Activated CD8-positive, alpha-beta memory T cell treated with anti-CD3 and anti-CD28 coated beads for 1 hour (primary cell): ENCODE measurements at regions not wholly inside any gene's neighbourhood (a gene's known extent, or its start where the extent isn't known, plus 50 kb on each side); places are given as distances from the start of the nearest gene placed in this dataset.
"Not testable (repeated sequence)": the region's sequence is repeated elsewhere in the genome, so short reads cannot be mapped to it uniquely, and the experiment has no call there.

ENCODE experiments used
- DNase-seq, 2 donors: peaks; one replicate each; pipeline ENCODE4 v3.0.0-alpha.2; 2020; ENCODE audit warnings: low read depth in 1 of 2; ENCODE audit errors: extremely low read depth in 1 of 2

- DNase-seq, result no peak
These were observed 223.9 kb downstream of the C7orf25 start for GRCh38 chr7:42688056-42688371.

DNA sequence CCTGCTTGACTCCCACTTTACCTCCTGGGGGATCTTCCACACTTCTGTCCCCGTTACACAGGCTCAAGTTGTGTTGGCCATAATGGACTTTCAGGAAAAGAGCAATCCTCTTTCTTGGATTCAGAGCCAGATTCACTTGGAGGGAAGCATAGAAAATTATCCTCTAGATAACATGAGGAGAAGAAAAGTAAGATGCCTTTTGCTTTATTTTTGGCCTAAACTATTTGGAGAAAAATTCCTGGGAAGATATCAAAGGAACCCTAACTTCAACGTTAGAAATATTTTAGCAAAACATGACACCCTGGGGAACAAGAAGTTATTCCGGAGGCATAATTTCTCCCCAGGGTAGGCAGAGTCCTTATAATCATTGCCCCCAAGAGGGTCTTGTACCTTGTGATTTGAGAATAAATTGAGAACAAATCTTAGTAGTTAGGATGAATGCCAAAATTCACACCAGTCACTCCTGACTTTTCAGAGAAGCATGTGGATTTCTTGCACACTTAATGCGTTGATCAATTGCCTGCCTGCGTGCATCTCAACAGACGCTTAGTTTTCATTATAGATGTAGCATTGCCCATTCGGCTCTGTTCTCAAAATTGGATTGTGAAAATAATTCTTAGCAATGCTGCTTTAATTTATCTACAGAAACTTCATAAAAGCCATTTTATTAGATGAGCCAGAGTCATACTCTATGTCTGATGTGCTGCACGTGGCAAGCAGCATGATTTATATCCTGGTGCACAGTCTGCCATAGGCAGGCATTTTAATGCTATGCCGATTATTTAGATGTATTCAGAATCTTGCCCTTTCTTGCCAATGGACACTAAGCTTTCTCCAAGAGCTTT lies 224.4 kb downstream of the C7orf25 start:
- DNase-seq, result no peak

DNA sequence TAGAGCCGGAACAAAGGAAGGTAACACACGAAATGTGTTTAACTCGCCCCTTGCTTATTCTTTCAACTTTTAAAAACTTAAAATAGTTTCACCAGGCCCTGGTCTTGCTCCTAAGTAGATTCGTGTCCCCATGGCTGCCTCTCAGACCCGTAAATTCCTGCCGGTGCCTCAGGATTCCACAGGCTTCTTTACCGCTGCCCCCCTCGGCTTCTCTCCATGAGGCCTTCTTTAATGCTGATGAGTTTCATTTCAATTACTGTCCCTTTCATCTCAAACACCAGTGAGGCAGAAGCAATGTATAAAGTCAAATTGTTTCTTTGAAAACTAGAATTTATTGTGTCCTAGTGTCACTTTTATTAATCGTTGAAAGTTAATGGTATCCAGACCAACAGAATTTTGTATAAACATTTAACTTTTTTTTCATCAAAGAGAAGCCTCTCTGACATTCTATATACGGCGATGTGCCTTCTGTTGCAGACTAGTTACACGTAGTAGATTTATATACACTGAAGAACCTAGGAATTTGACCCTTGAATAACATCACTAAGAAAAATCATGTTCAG lies 225.2 kb downstream of the C7orf25 start:
- no peak for DNase-seq

DNA sequence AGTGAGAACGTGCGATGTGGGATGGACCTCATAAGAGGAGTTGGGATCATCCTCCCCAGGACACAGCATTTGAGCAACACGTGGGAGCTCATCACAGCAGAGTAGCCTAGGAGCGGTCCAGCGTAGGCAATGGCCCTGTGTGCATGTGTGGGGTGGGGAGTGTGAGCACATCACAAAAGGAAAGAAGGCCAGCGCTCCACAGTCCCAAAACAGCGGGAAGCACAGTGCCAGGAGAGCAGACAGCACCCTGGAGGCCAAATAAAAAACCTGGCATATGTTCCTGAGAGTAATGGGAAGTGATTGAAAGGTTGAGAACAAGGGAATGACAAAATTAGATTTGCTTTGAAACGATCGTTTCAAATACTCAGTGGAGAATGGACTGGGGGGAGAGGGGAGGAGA lies 226.0 kb downstream of the C7orf25 start:
- no peak for DNase-seq

DNA sequence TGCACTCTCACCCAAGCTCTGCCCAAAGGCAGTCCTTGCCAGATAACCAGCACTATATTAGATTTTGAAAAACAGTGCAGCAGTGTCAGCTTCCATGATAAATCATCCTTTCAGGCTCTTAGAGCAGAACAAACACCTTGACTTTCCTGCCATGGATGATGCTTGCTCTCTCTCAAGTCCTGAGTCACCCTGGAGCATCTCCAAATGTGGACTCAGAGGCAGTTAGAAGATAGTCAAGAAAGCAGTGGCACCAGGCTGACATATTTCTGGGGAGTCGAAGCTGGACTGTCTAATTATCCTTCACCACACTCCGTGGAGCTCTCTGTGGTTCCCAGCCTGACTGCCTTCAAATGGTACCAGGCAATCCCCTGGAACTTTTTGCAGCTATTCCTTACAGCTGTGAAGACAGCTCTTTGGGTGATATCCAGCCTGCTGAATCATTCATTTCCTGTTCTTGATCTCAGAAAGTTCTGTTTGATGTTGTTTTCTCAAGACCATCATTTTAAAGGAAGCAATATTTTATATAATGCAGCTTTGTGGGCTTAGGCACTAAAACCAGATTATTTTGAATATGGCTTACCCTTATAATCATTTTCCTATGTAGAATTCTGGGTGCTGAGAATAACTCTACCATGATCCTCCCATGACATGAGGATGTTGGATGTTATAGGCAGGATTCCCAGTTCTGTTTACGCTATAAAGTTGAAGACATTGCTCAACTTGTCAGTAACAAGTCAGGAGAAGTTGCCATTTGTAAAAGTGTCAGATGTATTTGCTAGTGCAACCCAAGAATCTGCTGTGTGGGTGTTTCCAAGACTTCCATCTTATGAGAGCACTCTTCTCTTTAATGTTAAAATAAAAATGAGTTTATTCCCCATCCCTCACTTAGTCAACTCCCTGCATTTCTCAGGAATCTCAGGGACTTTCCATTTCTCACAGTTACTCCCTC lies 233.8 kb downstream of the C7orf25 start:
- DNase-seq, result no peak

- no peak for DNase-seq
These were observed 237.3 kb downstream of the C7orf25 start for GRCh38 chr7:42674541-42674940.

- DNase-seq, result no peak
These were observed 237.9 kb downstream of the C7orf25 start for GRCh38 chr7:42673951-42674350.

DNA sequence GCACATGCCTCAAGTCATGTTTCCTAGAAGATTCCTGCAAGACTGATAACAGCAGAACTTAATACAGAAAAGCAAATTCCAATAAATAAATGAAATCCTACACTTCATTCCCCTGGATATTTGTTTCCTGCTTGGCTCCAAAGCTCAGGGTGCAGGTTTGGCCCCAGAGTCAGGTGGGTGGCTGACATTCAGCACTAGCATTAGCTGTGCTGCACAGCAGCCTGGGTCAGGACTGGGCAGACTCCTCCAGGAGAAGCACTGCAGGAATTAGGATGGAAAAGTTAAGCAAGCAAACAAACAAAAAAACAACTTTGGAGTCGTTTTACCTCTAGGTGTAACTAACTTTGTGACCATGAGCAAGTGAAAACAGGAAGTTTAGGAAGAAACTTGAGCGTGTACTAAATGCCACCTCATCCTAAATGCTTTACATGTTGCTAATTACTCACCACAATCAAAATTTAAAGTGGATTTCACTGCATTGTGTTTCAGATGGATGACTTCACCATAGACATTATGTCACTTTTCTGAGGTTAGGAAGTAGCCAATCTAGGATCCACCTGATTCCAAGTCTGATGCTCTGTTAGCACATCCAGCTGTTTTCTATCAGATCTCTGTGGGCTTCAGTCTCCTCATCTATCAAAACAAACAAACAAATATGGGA lies 239.4 kb downstream of the C7orf25 start:
- no peak for DNase-seq

DNA sequence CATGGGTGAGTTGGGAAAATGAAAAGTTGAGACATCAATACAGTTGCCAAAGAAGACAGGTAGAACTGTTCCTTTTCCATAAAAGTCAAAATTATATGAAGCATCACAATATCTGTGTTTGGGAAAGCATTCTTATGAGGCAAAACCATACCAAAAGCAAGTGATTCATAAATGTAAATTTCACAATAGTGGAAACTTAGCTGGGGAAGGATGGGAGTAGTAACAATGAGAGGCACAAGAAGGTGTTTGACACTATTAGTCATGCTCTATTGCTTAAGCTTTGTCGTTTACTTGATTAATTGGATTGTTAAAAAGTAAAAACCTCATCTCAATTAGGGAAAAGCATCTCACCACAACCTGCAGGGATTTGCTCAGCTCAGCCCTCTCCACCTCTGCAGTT lies 240.2 kb downstream of the C7orf25 start:
- no peak for DNase-seq

DNA sequence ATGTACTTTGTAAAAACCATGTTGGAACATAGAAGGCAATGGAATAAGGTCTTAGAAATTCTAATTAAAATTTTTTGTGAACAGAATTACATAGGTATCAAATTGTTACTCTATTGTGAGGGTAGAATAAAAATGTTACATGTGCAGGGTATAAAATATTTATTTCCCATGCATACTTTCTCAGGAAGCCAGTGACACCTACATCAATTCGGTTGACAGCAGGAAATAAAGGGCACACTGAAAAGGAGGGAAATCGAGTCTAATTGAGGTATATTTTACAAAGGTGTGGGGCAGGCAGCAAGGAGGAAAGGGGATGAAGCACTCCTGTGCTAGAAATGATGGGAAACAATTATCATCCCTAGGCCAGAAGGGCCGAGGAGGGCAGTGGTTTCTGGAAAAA lies 244.9 kb downstream of the C7orf25 start:
- no peak for DNase-seq

DNA sequence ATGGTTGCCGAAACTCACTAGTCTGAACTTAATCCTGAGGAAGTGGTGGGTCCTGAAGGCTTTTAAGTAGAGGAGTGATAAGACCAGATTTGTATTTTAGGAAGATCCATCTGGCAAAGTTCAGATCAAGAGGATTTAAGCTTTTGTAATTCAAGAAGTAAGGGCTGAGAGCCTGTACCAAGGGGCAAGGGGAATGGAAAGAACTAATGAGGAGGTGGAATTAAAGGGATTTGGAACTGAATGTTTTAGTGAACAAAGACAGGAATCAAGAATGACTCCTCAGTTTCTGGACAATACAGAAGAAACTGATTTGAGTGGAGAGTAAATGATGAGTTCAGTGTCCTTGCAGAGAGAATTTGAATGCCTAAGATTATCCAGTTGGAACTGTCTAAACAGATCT lies 249.0 kb downstream of the C7orf25 start:
- DNase-seq, result no peak

DNA sequence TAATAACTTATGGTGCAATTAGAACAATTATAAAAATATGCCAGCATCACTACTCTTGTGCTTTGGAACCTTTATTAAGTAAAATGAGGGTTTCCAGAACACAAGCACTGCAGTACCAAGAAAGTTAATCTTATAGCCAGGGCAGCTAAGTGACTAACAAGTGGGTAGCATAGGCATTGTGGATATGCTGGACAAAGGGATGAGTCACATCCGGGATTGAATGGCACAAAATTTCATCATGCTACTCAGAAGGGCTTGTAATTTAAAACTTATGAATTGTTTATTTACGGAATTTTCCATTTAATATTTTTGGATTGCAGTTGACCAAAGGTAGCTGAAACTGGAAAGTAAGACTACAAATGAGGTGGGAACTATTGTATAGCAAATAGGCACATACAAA lies 250.6 kb downstream of the C7orf25 start:
- no peak for DNase-seq

DNA sequence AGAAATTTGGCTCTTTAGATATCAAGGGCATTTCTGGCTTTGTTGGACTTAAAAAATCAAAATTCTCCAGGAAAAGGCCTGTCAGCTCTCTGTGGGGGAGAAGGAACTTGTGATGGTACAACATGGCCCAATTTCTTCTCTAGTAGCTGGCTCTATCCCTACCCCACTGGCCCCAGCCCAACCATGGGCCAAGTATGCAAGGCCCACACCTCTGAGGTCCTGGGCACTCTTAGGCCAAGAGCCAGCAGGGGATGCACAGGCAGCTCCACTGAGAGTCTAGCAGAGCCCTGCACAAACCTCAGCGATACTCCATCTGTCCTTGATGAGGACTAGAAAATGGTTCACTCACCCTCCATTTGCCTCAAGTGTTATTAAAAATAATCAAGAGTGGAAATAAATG lies 261.2 kb downstream of the C7orf25 start:
- DNase-seq, result no peak

DNA sequence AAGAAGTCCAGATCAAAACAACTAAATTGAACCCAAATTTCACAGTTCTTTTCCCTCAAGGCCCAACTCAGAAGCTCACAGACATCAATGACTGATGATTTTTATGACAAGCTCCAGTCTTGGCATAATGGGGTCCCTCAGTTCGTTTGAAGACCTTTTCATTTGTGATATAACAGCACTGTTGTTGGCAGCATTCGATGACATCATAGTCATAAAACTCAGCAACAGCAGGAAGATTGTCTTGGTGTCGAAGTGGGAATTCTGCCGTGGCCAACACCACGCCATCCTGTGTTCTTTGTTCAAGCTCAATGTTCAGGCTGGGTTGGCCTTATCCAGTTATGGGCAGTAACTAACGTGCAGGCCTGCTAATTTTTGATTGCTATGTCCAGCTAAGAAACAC lies 261.7 kb downstream of the C7orf25 start:
- no peak for DNase-seq

DNA sequence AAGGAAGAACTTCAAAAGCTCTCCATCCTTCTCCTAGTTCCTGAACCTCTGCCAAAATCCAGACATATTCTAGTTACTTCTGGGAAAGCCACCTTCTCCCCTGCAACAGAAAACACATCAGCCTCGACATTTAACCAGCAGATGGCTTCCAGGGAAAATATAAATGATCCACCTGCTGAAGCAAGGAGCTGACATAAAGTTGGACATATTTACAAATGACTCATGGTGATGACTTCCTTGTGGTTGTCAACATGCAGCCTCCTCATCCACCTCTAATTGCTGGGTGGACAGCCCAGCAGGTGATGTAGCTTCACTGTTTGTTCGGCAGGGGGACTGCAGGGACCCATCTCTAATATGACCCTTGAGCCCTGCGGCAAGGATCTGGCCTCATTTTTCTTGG lies 266.0 kb downstream of the C7orf25 start:
- no peak for DNase-seq

- DNase-seq, result no peak
These were observed 269.2 kb downstream of the C7orf25 start for GRCh38 chr7:42642699-42643098.

GRCh38 chr7:42639930-42640329 lies 271.9 kb downstream of the C7orf25 start:
- no peak for DNase-seq

DNA sequence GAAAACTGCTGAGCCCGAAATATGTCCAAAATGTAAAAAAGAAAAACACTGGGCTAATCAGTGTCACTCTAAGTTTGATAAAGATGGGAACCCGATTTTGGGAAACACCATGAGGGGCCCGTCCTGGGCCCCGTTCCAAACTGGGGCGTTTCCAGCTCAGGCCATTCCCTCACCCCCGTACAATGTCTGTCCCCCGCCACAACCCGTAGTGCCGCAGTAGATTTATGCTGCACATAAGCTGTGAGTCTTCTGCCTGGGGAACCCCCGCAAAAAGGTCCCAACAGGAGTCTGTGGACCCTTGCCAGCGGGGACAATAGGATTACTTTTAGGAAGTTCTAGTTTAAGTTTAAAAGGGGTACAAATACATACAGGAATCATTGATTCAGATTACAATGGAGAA lies 275.5 kb downstream of the C7orf25 start:
- DNase-seq, result not testable (repeated sequence)

- DNase-seq, result no peak
These were observed 283.8 kb downstream of the C7orf25 start for GRCh38 chr7:42628054-42628453.

DNA sequence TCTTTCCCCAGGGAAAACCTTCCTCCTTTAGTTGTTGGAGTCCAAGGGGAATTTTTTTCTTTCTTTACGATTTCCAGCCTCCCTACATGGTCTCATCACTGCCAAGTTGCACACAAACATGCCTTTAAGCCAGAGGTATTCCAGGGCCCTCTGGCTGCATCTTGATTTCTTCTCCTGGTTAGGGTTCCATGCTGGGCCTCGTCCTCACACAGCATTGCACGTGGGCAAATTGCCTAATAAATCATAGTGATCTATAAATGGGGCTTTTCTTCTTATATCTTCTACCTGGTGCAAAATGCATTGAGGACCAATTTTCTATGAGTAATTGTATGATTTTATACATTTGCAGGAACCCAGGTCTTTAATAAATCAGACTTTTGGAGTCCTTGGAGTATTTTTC lies 284.2 kb downstream of the C7orf25 start:
- DNase-seq, result no peak

GRCh38 chr7:42627101-42627500 lies 284.8 kb downstream of the C7orf25 start:
- DNase-seq, result no peak
